Panc1 (cell line): ENCODE measurements at regions not wholly inside any gene's neighbourhood (a gene's known extent, or its start where the extent isn't known, plus 50 kb on each side); places are given as distances from the start of the nearest gene placed in this dataset.

Experiments used
- ATAC-seq: fragments of 200-7000 bp; cut with Tn5 transposase; 2 replicates; pipeline ENCODE4 v1.9.1; 2020; ENCODE audit warnings: mild to moderate bottlenecking, moderate library complexity
- BruUV-seq: library from RNA; stranded (reverse); fragments of 400-500 nt; replicated peaks from 2 replicates; lab custom pipeline; 2021; lab: Mats Ljungman, UMichigan
- CTCF ChIA-PET: fragments of 300-600 bp; sonication (Branson Sonifier 250); formaldehyde crosslinking; loops from one replicate; lab custom pipeline; 2022; ENCODE audit warnings: antibody characterized with exemption; lab: Charles Lee
- POLR2A ChIA-PET: fragments of 300-600 bp; sonication (Branson Sonifier 250); formaldehyde crosslinking; loops from one replicate; lab custom pipeline; 2022; ENCODE audit warnings: antibody characterized with exemption; lab: Charles Lee
- DNase-seq: peaks from one replicate; pipeline ENCODE4 v3.0.0-alpha.2; 2010; ENCODE audit warnings: low read depth, low spot score
- H3K27ac ChIP-seq: 2 replicates; pipeline ENCODE4 v1.5.1; 2011; ENCODE audit warnings: mild to moderate bottlenecking, low read length, inconsistent platforms
- H3K27me3 ChIP-seq: fragments of 200-500 bp; sonication (Bioruptor generic); 2 replicates; pipeline ENCODE4 v1.6.0; 2014; ENCODE audit warnings: low read length, inconsistent platforms; ENCODE audit not compliant: control insufficient read depth, insufficient read depth
- H3K36me3 ChIP-seq: fragments of 200-500 bp; sonication (Bioruptor generic); 2 replicates; pipeline ENCODE4 v1.5.1; 2014; ENCODE audit warnings: inconsistent platforms, mild to moderate bottlenecking, low read length, moderate library complexity; ENCODE audit not compliant: control insufficient read depth, insufficient read depth
- H3K4me1 ChIP-seq: 2 replicates; pipeline ENCODE4 v1.5.1; 2011; ENCODE audit warnings: inconsistent platforms, mild to moderate bottlenecking, low read length, moderate library complexity; ENCODE audit not compliant: control insufficient read depth, insufficient read depth
- H3K4me3 ChIP-seq, 2 experiments: 2 replicates each; pipeline ENCODE4 v1.5.1; 2011 to 2012; ENCODE audit warnings: low read depth in 2 of 2, low read length in 2 of 2, mild to moderate bottlenecking in 2 of 2, inconsistent platforms in 1 of 2, moderate library complexity in 1 of 2
- H3K9me3 ChIP-seq: fragments of 200-500 bp; sonication (Bioruptor generic); 2 replicates; pipeline ENCODE4 v1.5.1; 2014; ENCODE audit warnings: low read depth, mild to moderate bottlenecking, inconsistent platforms, low read length, moderate library complexity; ENCODE audit not compliant: control insufficient read depth, insufficient read depth
- CTCF ChIP-seq: fragments of 450-650 bp; IDR thresholded peaks from 2 replicates; pipeline ENCODE4 v1.5.1; 2017; ENCODE audit warnings: mild to moderate bottlenecking
- POLR2AphosphoS5 ChIP-seq: IDR thresholded peaks from 2 replicates; pipeline ENCODE4 v1.6.1; 2012; ENCODE audit warnings: mild to moderate bottlenecking, low read depth, low read length, moderate library complexity
- REST ChIP-seq, 2 experiments: IDR thresholded peaks; 2 replicates each; pipeline ENCODE4 v1.6.1; 2011 to 2012; ENCODE audit warnings: low read depth in 2 of 2, control low read depth in 1 of 2, low read length in 1 of 2, mild to moderate bottlenecking in 1 of 2, moderate library complexity in 1 of 2; ENCODE audit not compliant: insufficient read depth in 1 of 2
- SIN3A ChIP-seq: IDR thresholded peaks from 2 replicates; pipeline ENCODE4 v1.6.1; 2012; ENCODE audit warnings: low read depth, mild to moderate bottlenecking, low read length, moderate library complexity, borderline replicate concordance; ENCODE audit not compliant: insufficient read depth
- TCF7L2 ChIP-seq: IDR thresholded peaks from 2 replicates; pipeline ENCODE4 v1.6.1; 2011; ENCODE audit warnings: mild to moderate bottlenecking, low read depth, low read length, inconsistent platforms
- in situ Hi-C: cut with HindIII; loops from 2 replicates; pipeline ENCODE4 v1.10.0; 2016; ENCODE audit warnings: low sequenced_read_pairs, low pct_unique_long_range_greater_than_20kb
- intact Hi-C: fragments of 100-400 bp; cut with micrococcal nuclease; formaldehyde crosslinking; loops from one replicate; pipeline ENCODE4 v1.10.0; 2022; ENCODE audit not compliant: unreplicated experiment

- no peaks in the 10 kb centered on the region for H3K9me3 ChIP-seq
- BruUV-seq, result no TSS peak
- H3K4me3 ChIP-seq, result no peak overlapping the region
- no peaks in the 10 kb centered on the region for H3K4me1 ChIP-seq
- intact Hi-C loops, result no loop called here
- TF ChIP-seq REST (IDR thresholded peaks at IDR 0.05; ENCODE audit: insufficient read depth in 1 of 2, low read depth in 2 of 2, low read length in 1 of 2) (no peak), TCF7L2 (no peak), CTCF (no peak), SIN3A (no peak), POLR2AphosphoS5 (no peak)
- no peak overlapping the region for H3K27ac ChIP-seq
- in situ Hi-C loops, result no loop called here
- CTCF ChIA-PET, result no interaction called here
- H3K36me3 ChIP-seq, result no peaks in the 10 kb centered on the region
- no peaks in the 10 kb centered on the region for H3K27me3 ChIP-seq
- POLR2A ChIA-PET, result no interaction called here
- DNase-seq, result no peak
- no peak for ATAC-seq
These were observed 1080.1 kb upstream of the RBFOX1 start for GRCh38 chr16:6252541-6252940.

GRCh38 chr16:6250511-6250910 is 1082.1 kb upstream of the RBFOX1 start:
- ATAC-seq, result no peak
- no TSS peak for BruUV-seq

More at GRCh38 chr16:6250511-6250910, 1082.1 kb upstream of the RBFOX1 start:
- POLR2A ChIA-PET, result no interaction called here
- H3K4me3 ChIP-seq, result no peak overlapping the region
- CTCF ChIA-PET, result interaction anchor here (0.6 kb wide), 1 partner anchor 60 kb away, joined by 4 read pairs; no protein-coding TSS in a partner anchor
- H3K4me1 ChIP-seq, result no peaks in the 10 kb centered on the region
- intact Hi-C loops, result no loop called here
- no peaks in the 10 kb centered on the region for H3K9me3 ChIP-seq
- no peaks in the 10 kb centered on the region for H3K27me3 ChIP-seq
- TF ChIP-seq SIN3A (no peak), TCF7L2 (no peak), CTCF (no peak), REST (IDR thresholded peaks at IDR 0.05; ENCODE audit: insufficient read depth in 1 of 2, low read depth in 2 of 2, low read length in 1 of 2) (no peak), POLR2AphosphoS5 (no peak)
- no peak for DNase-seq
- in situ Hi-C loops, result no loop called here
- H3K36me3 ChIP-seq, result no peaks in the 10 kb centered on the region
- no peak overlapping the region for H3K27ac ChIP-seq
